Fibroblast of lung (primary cell): ENCODE measurements at regions not wholly inside any gene's neighbourhood (a gene's known extent, or its start where the extent isn't known, plus 50 kb on each side); places are given as distances from the start of the nearest gene placed in this dataset.

Experiments
- DNase-seq, 2 donors: peaks; one replicate each; pipeline versions ENCODE4 v3.0.0 to v3.0.0-alpha.2; 2010; ENCODE audit warnings: low read depth in 2 of 2
- H2AFZ ChIP-seq: 2 replicates; pipeline ENCODE4 v1.5.1; 2012; ENCODE audit warnings: low read length, control low read depth, inconsistent platforms
- H3K27ac ChIP-seq: 2 replicates; pipeline ENCODE4 v1.5.1; 2011; ENCODE audit warnings: low read length, control low read depth; ENCODE audit not compliant: insufficient read depth
- H3K27me3 ChIP-seq: 2 replicates; pipeline ENCODE4 v1.5.1; 2011; ENCODE audit warnings: mild to moderate bottlenecking, low read length; ENCODE audit not compliant: control insufficient read depth, insufficient read depth
- H3K36me3 ChIP-seq: 2 replicates; pipeline ENCODE4 v1.5.1; 2011; ENCODE audit warnings: low read length; ENCODE audit not compliant: control insufficient read depth, insufficient read depth
- H3K4me1 ChIP-seq: 2 replicates; pipeline ENCODE4 v1.5.1; 2011; ENCODE audit warnings: low read length; ENCODE audit not compliant: control insufficient read depth, insufficient read depth; ENCODE audit errors: extremely low read depth
- H3K4me2 ChIP-seq: 2 replicates; pipeline ENCODE4 v1.5.1; 2011; ENCODE audit warnings: low read length, control low read depth; ENCODE audit not compliant: insufficient read depth; ENCODE audit errors: extremely low read depth
- H3K4me3 ChIP-seq, 4 experiments: fragments of 200-600 bp in 1 of 4; sonication (generic) in 1 of 4; replicated peaks in 1 of 4; 2 replicates each; pipeline ENCODE4 v1.5.1; 2011 to 2016; ENCODE audit warnings: low read length in 4 of 4, low read depth in 3 of 4, mild to moderate bottlenecking in 3 of 4, control low read depth in 2 of 4, inconsistent platforms in 1 of 4, mixed read lengths in 1 of 4; ENCODE audit not compliant: insufficient read depth in 1 of 4; ENCODE audit errors: control extremely low read depth in 1 of 4
- H3K79me2 ChIP-seq: 2 replicates; pipeline ENCODE4 v1.5.1; 2012; ENCODE audit warnings: mild to moderate bottlenecking, low read length, inconsistent platforms; ENCODE audit not compliant: control insufficient read depth, insufficient read depth
- H3K9ac ChIP-seq: 2 replicates; pipeline ENCODE4 v1.5.1; 2011; ENCODE audit warnings: mild to moderate bottlenecking, low read length, control low read depth; ENCODE audit not compliant: insufficient read depth
- H3K9me3 ChIP-seq: 2 replicates; pipeline ENCODE4 v1.5.1; 2012; ENCODE audit warnings: low read depth, low read length; ENCODE audit not compliant: control insufficient read depth, insufficient read depth
- H4K20me1 ChIP-seq: 2 replicates; pipeline ENCODE4 v1.5.1; 2011; ENCODE audit warnings: low read length; ENCODE audit not compliant: control insufficient read depth, insufficient read depth; ENCODE audit errors: extremely low read depth
- CTCF ChIP-seq, 2 donors: IDR thresholded peaks in 1 of 2; conservative IDR thresholded peaks in 1 of 2; 1 replicate in 1 of 2; 2 replicates in 1 of 2; pipeline ENCODE4 v1.5.1; 2011 to 2012; ENCODE audit warnings: low read length in 2 of 2, control low read depth in 1 of 2, inconsistent platforms in 1 of 2, low read depth in 1 of 2, mild to moderate bottlenecking in 1 of 2
- EZH2 ChIP-seq: IDR thresholded peaks from 2 replicates; pipeline ENCODE4 v1.5.1; 2012; ENCODE audit warnings: low read length, control low read depth, mild to moderate bottlenecking; ENCODE audit errors: missing control alignments

GRCh38 chr6:168208854-168209253 is 110.7 kb downstream of the DACT2 start:
- no peaks in the 10 kb centered on the region for H3K79me2 ChIP-seq
- H3K9me3 ChIP-seq = no peaks in the 10 kb centered on the region
- H3K4me1 ChIP-seq = no peaks in the 10 kb centered on the region
- no peak overlapping the region for H3K9ac ChIP-seq
- no peaks in the 10 kb centered on the region for H3K27me3 ChIP-seq
- DNase-seq = no peak
- no peaks in the 10 kb centered on the region for H3K36me3 ChIP-seq
- H2AFZ ChIP-seq = no peak overlapping the region
- H3K4me2 ChIP-seq = no peak overlapping the region
- no peak overlapping the region for H3K4me3 ChIP-seq
- H3K27ac ChIP-seq = no peak overlapping the region
- TF ChIP-seq EZH2 = no peak
- TF ChIP-seq CTCF (conservative IDR thresholded peaks at IDR 0.05 in 1 of 2, IDR thresholded peaks at IDR 0.05 in 1 of 2; ENCODE audit: low read depth in 1 of 2, low read length in 2 of 2) = no peak
- H4K20me1 ChIP-seq = no peaks in the 10 kb centered on the region

- Histone ChIP-seq H3K27ac (no peak overlapping the region), H3K4me2 (no peak overlapping the region), H3K4me1 (no peaks in the 10 kb centered on the region), H3K9me3 (no peaks in the 10 kb centered on the region), H3K27me3 (no peaks in the 10 kb centered on the region), H2AFZ (no peak overlapping the region), H3K79me2 (no peaks in the 10 kb centered on the region), H4K20me1 (no peaks in the 10 kb centered on the region), H3K4me3 (no peak overlapping the region), H3K9ac (no peak overlapping the region), H3K36me3 (no peaks in the 10 kb centered on the region)
- TF ChIP-seq CTCF (conservative IDR thresholded peaks at IDR 0.05 in 1 of 2, IDR thresholded peaks at IDR 0.05 in 1 of 2; ENCODE audit: low read depth in 1 of 2, low read length in 2 of 2) (no peak), EZH2 (no peak)
- no peak for DNase-seq
These were observed 111.2 kb downstream of the DACT2 start for GRCh38 chr6:168208402-168208801.

- Histone ChIP-seq H3K79me2 (no peaks in the 10 kb centered on the region), H3K4me3 (no peak overlapping the region), H2AFZ (no peak overlapping the region), H3K4me1 (no peaks in the 10 kb centered on the region), H3K27ac (no peak overlapping the region), H3K36me3 (no peaks in the 10 kb centered on the region), H3K27me3 (no peaks in the 10 kb centered on the region), H4K20me1 (no peaks in the 10 kb centered on the region), H3K4me2 (no peak overlapping the region), H3K9ac (no peak overlapping the region), H3K9me3 (no peaks in the 10 kb centered on the region)
- TF ChIP-seq EZH2 = no peak
- no peak for TF ChIP-seq CTCF (conservative IDR thresholded peaks at IDR 0.05 in 1 of 2, IDR thresholded peaks at IDR 0.05 in 1 of 2; ENCODE audit: low read depth in 1 of 2, low read length in 2 of 2)
- no peak for DNase-seq
These were observed 112.0 kb downstream of the DACT2 start for GRCh38 chr6:168207421-168208175.
